Astrocyte (in vitro differentiated cells and primary cell): ENCODE measurements at regions not wholly inside any gene's neighbourhood (a gene's known extent, or its start where the extent isn't known, plus 50 kb on each side); places are given as distances from the start of the nearest gene placed in this dataset.

Experiments used
- DNase-seq: peaks from one replicate; pipeline ENCODE4 v3.0.0-alpha.2; 2010; ENCODE audit warnings: low read depth
- FAIRE-seq: peaks from 2 replicates; lab custom pipeline; 2011; peaks lifted over from hg19 to GRCh38; lab: Jason Lieb, UNC
- H2AFZ ChIP-seq: 2 replicates; pipeline ENCODE4 v1.6.0; 2012; ENCODE audit warnings: low read depth, low read length, inconsistent platforms
- H3K27ac ChIP-seq: 2 replicates; pipeline ENCODE4 v1.5.1; 2011; ENCODE audit warnings: low read depth, low read length, inconsistent platforms
- H3K27me3 ChIP-seq: 2 replicates; pipeline ENCODE4 v1.6.0; 2011; ENCODE audit warnings: low read length, inconsistent platforms; ENCODE audit not compliant: insufficient read depth
- H3K36me3 ChIP-seq: 2 replicates; pipeline ENCODE4 v1.5.1; 2011; ENCODE audit warnings: low read length, inconsistent platforms; ENCODE audit not compliant: insufficient read depth
- H3K4me1 ChIP-seq: 2 replicates; pipeline ENCODE4 v1.5.1; 2011; ENCODE audit warnings: low read length, inconsistent platforms; ENCODE audit not compliant: insufficient read depth
- H3K4me2 ChIP-seq: 2 replicates; pipeline ENCODE4 v1.6.0; 2012; ENCODE audit warnings: low read length, inconsistent platforms
- H3K4me3 ChIP-seq: 2 replicates; pipeline ENCODE4 v1.5.1; 2011; ENCODE audit warnings: low read depth, mild to moderate bottlenecking, low read length, inconsistent platforms; ENCODE audit not compliant: insufficient read depth
- H3K79me2 ChIP-seq: 2 replicates; pipeline ENCODE4 v1.6.0; 2012; ENCODE audit warnings: mild to moderate bottlenecking, low read length, inconsistent platforms; ENCODE audit not compliant: insufficient read depth
- H3K9ac ChIP-seq: 2 replicates; pipeline ENCODE4 v1.6.0; 2012; ENCODE audit warnings: mild to moderate bottlenecking, low read length, inconsistent platforms
- H3K9me3 ChIP-seq: 2 replicates; pipeline ENCODE4 v1.5.1; 2012; ENCODE audit warnings: low read depth, mild to moderate bottlenecking, low read length, inconsistent platforms; ENCODE audit not compliant: insufficient read depth
- H4K20me1 ChIP-seq: 2 replicates; pipeline ENCODE4 v1.6.0; 2012; ENCODE audit warnings: low read length, inconsistent platforms; ENCODE audit not compliant: insufficient read depth
- H3K27ac Mint-ChIP-seq: one replicate; pipeline ENCODE4 v1.8.0; 2021; ENCODE audit warnings: mild to moderate bottlenecking, mixed read lengths; ENCODE audit not compliant: unreplicated experiment
- H3K27me3 Mint-ChIP-seq: one replicate; pipeline ENCODE4 v1.8.0; 2021; ENCODE audit warnings: low read depth, mixed read lengths; ENCODE audit not compliant: unreplicated experiment
- H3K36me3 Mint-ChIP-seq: one replicate; pipeline ENCODE4 v1.8.0; 2021; ENCODE audit warnings: low read depth, mixed read lengths; ENCODE audit not compliant: unreplicated experiment
- H3K4me1 Mint-ChIP-seq: one replicate; pipeline ENCODE4 v1.8.0; 2021; ENCODE audit warnings: low read depth, mixed read lengths; ENCODE audit not compliant: unreplicated experiment
- H3K4me3 Mint-ChIP-seq: one replicate; pipeline ENCODE4 v1.8.0; 2021; ENCODE audit warnings: mild to moderate bottlenecking, moderate library complexity, mixed read lengths; ENCODE audit not compliant: unreplicated experiment
- H3K9me3 Mint-ChIP-seq: one replicate; pipeline ENCODE4 v1.8.0; 2021; ENCODE audit warnings: mild to moderate bottlenecking, mixed read lengths; ENCODE audit not compliant: unreplicated experiment
- EZH2 ChIP-seq: IDR thresholded peaks from 2 replicates; pipeline ENCODE4 v1.6.1; 2012; ENCODE audit warnings: mild to moderate bottlenecking, low read length, inconsistent platforms; ENCODE audit not compliant: insufficient read depth
- TF ChIP-seq, protein P1 (sequence below): IDR thresholded peaks from 2 replicates; pipeline ENCODE4 v1.5.1; 2011; ENCODE audit warnings: low read depth, mild to moderate bottlenecking, inconsistent platforms, low read length, moderate library complexity; ENCODE audit not compliant: insufficient read depth

DNA sequence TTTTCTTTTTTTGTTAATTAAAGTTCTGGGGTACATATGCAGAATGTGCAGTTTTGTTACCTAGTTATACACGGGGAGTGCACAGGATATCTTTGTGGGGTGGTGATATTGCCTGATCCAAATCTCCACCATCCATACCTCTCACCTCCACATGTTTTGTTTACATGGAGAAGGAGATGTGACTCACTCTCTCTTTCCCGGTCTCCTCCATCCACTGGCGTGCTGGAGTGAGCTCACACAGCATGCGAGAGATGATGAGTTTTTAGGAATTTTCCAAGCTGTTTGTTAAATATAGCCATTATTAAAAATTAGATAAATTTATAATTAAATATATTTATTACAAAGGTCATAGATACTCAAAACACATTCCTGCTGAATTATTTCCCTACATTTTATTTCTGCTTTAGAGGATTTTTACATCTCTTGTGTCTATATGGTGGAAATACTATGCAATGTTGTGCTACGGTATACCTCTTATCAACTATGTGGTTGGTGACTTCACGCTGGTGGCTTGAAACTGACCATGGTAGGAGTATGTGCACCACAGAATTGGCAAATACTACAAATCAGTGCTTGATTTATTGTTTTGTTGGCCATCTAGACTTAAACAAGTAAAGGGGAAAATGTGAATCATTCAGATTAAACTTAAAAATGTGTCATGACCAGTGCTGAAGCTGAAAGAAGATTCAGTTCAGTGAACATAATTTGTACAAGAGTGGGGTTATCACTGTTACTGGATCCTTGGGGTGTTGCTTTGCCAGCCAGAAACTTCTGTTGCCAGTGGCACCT, 107.9 kb upstream of the FAM180A start:
- Mint-ChIP-seq H3K27me3 (no peaks in the 10 kb centered on the region), H3K27ac (no peak overlapping the region), H3K9me3 (peaks cover 5% of the 10 kb centered on the region), H3K36me3 (no peaks in the 10 kb centered on the region), H3K4me1 (peaks cover 7% of the 10 kb centered on the region), H3K4me3 (no peak overlapping the region)
- Histone ChIP-seq H2AFZ (no peak overlapping the region), H3K9me3 (peaks cover 8% of the 10 kb centered on the region), H4K20me1 (no peaks in the 10 kb centered on the region), H3K27ac (peak overlapping the region; percentile 53), H3K4me3 (no peak overlapping the region), H3K9ac (no peak overlapping the region), H3K27me3 (no peaks in the 10 kb centered on the region), H3K36me3 (no peaks in the 10 kb centered on the region), H3K4me2 (peak overlapping the region; percentile 52), H3K4me1 (peaks cover 12% of the 10 kb centered on the region), H3K79me2 (no peaks in the 10 kb centered on the region)
- DNase-seq: peak; percentile 99
- FAIRE-seq: no peak
- no peak for TF ChIP-seq EZH2
- TF ChIP-seq, protein P1, sequence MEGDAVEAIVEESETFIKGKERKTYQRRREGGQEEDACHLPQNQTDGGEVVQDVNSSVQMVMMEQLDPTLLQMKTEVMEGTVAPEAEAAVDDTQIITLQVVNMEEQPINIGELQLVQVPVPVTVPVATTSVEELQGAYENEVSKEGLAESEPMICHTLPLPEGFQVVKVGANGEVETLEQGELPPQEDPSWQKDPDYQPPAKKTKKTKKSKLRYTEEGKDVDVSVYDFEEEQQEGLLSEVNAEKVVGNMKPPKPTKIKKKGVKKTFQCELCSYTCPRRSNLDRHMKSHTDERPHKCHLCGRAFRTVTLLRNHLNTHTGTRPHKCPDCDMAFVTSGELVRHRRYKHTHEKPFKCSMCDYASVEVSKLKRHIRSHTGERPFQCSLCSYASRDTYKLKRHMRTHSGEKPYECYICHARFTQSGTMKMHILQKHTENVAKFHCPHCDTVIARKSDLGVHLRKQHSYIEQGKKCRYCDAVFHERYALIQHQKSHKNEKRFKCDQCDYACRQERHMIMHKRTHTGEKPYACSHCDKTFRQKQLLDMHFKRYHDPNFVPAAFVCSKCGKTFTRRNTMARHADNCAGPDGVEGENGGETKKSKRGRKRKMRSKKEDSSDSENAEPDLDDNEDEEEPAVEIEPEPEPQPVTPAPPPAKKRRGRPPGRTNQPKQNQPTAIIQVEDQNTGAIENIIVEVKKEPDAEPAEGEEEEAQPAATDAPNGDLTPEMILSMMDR: no peak

DNA sequence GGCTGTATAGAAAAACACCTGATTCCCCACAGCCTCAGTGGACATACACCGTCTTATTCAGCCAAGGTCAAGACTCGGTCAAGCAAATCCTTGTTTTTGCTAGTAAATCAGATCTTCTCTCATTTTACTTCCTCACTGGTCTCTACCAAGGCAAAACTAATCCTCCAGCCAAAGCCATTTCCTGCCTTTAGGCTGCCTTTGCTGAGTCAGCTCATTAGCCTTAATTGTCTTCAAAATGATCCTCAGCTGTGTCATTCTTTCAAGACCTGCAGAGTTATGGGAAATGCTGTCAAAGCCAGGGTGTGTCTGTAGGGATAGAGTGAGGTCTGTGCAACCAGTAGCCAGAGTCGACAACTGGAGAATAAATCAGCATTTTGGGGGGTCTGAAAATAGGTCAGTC, 107.2 kb upstream of the FAM180A start:
- no peak for TF ChIP-seq EZH2
- TF ChIP-seq, protein P1: no peak

DNA sequence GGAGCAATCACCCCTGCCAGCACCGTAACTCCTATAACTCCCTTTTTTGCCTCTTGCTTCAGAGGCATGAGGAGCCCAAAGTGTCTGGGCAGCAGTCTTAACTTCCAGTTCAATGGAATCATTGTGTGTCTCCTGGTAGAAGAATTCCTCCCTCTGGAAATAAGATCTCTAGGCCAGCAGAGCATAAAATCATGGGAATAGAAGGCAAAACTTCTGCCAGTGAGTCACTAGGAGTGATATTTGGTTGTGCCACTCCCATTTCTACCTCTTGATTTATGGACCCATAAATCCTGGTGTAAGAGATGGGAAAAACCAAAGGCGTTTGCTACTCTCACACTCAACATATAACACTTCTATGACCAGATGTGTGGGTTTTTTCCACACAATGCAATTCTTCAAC, 104.9 kb upstream of the FAM180A start:
- peak; percentile 78 for DNase-seq
- H3K4me1 ChIP-seq: peaks cover 12% of the 10 kb centered on the region
- H3K9me3 Mint-ChIP-seq: peaks cover 4% of the 10 kb centered on the region
- H3K79me2 ChIP-seq: no peaks in the 10 kb centered on the region
- no peaks in the 10 kb centered on the region for H3K36me3 Mint-ChIP-seq
- H3K9me3 ChIP-seq: peaks cover 6% of the 10 kb centered on the region
- no peaks in the 10 kb centered on the region for H3K27me3 ChIP-seq
- peaks cover 7% of the 10 kb centered on the region for H3K4me1 Mint-ChIP-seq
- no peak overlapping the region for H3K4me3 Mint-ChIP-seq
- no peak overlapping the region for H3K9ac ChIP-seq
- H3K27ac Mint-ChIP-seq: no peak overlapping the region
- H3K36me3 ChIP-seq: no peaks in the 10 kb centered on the region
- H3K27ac ChIP-seq: no peak overlapping the region
- H4K20me1 ChIP-seq: no peaks in the 10 kb centered on the region
- FAIRE-seq: no peak
- no peaks in the 10 kb centered on the region for H3K27me3 Mint-ChIP-seq
- H2AFZ ChIP-seq: no peak overlapping the region
- H3K4me2 ChIP-seq: no peak overlapping the region
- no peak overlapping the region for H3K4me3 ChIP-seq
- TF ChIP-seq EZH2: no peak

More for the DNA sequence above, 107.2 kb upstream of the FAM180A start:
- H3K79me2 ChIP-seq: no peaks in the 10 kb centered on the region
- H2AFZ ChIP-seq: peak overlapping the region; percentile 19
- no peak overlapping the region for H3K27ac Mint-ChIP-seq
- peak overlapping the region; percentile 37 for H3K4me2 ChIP-seq
- H3K4me1 Mint-ChIP-seq: peaks cover 7% of the 10 kb centered on the region
- no peak overlapping the region for H3K9ac ChIP-seq
- peaks cover 6% of the 10 kb centered on the region for H3K9me3 ChIP-seq
- FAIRE-seq: peak; percentile 26
- H3K4me3 Mint-ChIP-seq: no peak overlapping the region
- H4K20me1 ChIP-seq: no peaks in the 10 kb centered on the region
- peak overlapping the region; percentile 53 for H3K27ac ChIP-seq
- H3K4me3 ChIP-seq: no peak overlapping the region
- no peaks in the 10 kb centered on the region for H3K36me3 ChIP-seq
- H3K27me3 Mint-ChIP-seq: no peaks in the 10 kb centered on the region
- H3K9me3 Mint-ChIP-seq: peaks cover 5% of the 10 kb centered on the region
- H3K4me1 ChIP-seq: peaks cover 12% of the 10 kb centered on the region
- H3K36me3 Mint-ChIP-seq: no peaks in the 10 kb centered on the region
- no peaks in the 10 kb centered on the region for H3K27me3 ChIP-seq
- DNase-seq: peak; percentile 72
